CD4-positive, alpha-beta T cell treated with Interleukin-6 at 100 ng/mL for 8 hours (primary cell): ENCODE measurements at regions not wholly inside any gene's neighbourhood (a gene's known extent, or its start where the extent isn't known, plus 50 kb on each side); places are given as distances from the start of the nearest gene placed in this dataset.

ENCODE experiments used
- DNase-seq: peaks from one replicate; pipeline ENCODE4 v3.0.0-alpha.2; 2020; ENCODE audit warnings: mixed read lengths, low spot score

DNA sequence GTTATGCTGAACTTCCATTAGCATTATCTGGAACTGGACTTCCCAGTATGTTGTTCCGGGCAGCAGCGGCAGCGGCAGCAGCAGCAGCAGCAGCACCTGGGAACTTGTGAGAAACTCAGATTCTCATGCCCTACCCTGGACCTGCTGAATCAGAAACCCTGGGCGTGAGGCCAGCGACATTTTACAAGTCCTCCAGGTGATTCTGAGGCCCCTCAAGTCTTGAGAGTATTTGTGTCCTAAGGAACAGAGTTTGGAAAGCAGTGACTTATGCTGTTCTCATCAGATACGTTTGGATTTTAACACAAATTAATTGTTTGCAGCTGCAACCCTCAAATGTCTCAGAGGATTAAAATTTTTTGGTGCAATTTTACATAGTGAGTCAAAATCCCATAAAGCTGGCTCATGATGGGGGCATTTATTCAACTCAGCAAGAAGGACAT, 157.2 kb upstream of the KAZN start:
- DNase-seq: no peak

DNA sequence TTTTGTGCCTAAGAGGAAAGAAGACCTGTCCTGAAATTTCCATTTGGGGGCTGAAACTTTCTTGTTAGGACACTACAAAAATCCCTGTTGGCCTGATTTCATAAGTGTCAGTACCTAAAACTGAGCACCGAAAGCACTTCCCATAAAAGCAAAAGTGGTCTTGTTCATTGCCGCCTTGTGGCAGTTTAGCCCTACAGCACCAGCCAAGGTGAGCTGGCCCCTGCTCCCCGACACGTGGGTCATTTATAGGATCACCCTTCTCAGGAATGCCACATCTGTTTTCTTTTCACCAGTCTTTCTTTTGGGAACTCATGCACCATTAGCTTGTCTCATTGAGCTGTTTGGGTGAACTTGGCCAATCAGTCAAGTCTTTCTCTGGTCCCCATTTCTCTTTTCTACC, 155.8 kb upstream of the KAZN start:
- no peak for DNase-seq

DNA sequence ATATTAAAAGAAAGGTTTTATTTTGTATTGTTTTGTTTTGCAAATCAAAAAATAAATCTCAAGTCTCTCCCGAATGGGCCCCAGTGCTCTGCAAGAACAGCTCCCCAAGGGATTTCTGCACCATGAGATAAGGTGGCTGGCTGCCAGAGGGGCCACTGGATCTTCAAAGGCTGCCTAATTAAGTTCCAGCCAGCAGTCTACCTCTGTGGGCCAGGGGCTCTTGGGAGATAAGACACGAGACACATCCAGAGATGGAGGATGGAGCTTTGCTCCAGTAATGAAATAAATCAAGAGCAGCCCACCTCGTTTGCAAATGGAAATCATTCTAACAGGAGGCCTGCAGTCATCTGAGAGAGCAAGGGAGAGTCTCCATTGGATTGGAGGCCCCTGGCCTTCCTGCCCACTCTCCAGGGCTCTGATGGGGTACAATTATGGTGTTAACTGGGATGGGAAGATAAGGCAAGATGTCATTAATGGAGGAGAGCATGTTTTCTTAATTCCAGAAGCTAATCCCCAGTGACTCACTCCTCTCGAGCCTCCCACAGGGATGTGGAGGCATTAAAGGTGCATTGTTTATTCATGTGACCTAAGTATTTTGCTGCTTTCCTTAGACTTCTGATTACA, 155.2 kb upstream of the KAZN start:
- no peak for DNase-seq

DNA sequence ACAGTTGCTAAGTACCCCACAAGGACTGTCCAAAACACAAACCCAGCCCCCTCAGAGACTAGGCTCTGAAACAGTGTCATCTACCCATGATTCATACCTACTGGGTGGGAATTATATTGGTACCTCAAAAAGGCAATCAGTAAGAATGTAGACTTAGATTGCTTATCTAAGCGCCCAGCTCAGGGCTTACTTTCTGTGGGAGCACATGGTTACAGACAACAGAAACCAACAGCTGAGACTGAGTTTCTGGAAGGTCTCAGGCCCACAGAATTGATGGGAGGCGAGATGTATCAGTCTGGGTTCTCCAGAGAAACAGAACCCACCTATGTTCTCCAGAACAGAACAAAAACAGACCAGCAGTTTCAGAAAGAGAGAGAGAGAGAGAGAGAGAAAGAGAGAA, 147.3 kb upstream of the KAZN start:
- DNase-seq: no peak

DNA sequence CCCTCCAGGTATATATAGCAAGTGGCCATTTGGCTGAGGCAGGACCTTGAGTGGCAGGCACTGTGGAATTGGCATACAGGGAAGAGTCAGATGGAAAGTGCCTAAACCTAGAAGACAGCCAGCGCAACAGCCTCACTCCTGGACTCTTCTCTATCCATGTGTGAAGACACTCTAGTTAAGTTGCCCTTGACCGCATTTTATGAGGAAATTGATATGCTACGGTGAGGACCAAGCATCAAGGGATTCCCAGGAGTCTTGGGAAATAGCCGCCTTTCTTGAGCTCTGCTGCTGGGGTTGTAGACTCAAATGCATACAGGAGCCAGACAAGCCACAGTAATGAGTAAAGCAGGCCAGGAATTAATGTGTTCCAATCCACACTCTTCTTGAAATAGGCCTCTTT, 145.9 kb upstream of the KAZN start:
- no peak for DNase-seq

DNA sequence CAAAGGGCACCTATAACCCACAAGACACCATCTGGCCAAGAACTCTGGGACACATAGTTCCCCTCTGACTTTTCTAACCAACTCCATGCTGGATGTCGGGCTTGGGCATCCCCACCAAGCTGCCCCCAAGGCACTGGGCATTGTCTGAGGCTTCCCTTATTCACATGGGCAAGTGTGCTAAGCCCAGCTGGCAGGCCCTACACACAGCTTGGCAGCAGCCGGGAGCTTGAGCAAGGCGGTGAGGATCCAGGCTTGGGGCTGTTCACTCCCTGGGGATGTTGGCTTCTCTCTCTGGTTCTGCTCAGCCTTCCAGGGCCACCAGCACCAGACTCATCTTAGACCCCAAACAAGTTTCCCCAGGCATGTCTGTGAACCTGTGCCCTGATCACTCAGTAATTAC, 138.3 kb upstream of the KAZN start:
- no peak for DNase-seq

DNA sequence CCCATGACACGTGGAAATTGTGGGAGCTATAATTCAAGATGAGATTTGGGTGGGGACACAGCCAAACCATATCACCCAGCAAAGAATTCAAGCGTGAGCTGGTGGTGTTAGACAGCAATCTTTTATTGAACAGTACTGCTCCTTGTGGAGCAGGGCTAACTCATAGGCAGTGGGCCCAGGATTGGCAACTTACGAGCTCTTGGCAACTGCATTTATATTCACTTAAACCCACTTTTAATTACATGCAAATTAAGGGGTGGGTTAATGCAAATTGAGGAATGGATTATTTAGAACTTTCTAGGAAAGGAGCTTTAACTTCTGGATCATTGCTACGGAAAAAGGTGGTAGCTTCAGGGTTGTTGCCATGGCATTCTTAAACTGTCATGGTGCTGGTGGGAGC, 135.6 kb upstream of the KAZN start:
- no peak for DNase-seq

DNA sequence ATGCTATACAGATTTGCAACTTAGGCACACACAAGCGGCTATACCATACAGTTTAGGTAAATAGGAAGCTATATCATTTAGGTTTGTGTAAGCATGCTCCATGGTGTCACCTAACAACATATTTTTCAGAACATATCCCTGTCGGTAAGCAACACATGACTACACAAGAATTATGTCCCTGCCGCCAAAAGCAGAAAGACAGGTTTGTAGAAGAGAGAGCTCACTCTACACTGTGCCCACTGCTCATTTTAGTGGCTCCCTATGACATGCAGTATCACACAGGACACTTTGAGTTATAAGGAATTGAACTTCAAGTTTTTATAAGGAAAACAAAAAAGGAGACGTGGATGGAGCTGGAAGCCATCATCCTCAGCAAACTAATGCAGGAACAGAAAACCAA, 132.5 kb upstream of the KAZN start:
- DNase-seq: no peak

DNA sequence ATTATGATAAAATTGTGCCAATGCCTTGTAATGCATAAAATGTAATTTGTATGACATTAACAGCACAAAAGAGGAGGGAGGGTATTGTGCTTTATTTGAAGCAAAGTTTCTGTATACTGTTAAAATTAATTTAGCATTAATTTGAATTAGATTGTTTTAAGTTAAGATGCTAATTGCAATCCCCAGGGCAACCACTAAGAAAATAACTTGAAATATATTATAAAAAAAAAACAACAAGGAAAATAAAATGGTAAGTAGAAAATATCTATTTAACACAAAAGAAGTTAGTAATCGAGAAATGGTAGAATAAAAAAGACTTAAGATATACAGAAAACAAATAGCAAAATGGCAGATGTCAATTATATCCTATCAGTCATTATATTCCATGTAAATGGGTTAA, 131.4 kb upstream of the KAZN start:
- DNase-seq: no peak

DNA sequence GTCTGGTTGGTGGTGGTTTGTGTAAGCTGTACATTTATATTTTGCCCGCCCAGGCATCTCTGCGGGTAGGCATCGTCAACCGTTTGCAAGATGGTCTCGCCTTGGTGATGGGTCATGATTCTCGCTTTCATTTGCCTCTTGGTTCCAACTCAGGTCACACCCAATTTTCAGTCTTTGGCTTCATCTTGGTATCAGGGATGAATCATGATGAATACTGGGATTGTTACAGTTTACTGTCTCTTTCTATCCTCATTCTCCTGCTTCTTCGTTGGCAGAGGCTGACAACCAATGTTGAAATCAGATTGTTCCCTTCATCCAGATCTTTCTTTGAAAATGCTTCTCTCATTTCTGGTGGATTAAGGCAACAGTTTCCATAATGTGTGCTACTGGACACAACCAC, 129.7 kb upstream of the KAZN start:
- DNase-seq: no peak

DNA sequence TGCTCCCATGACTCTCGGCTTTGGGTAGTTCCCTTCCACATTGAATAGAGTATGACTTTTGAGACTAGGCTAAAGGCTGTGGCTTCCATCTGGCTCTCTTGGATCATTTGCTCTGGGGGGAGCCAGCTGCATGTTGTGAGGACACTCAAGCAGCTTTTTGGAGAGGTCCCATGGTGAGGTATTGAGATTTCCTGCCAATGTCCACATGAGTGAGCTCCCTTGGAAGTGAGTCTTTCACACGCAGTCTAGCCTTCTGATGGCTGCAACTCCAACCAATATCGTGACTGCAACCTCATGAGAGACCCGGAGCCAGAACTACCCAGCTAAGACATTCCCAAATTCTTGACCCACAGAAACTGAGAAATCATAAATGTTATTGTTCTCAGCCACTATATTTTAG, 127.7 kb upstream of the KAZN start:
- no peak for DNase-seq

DNA sequence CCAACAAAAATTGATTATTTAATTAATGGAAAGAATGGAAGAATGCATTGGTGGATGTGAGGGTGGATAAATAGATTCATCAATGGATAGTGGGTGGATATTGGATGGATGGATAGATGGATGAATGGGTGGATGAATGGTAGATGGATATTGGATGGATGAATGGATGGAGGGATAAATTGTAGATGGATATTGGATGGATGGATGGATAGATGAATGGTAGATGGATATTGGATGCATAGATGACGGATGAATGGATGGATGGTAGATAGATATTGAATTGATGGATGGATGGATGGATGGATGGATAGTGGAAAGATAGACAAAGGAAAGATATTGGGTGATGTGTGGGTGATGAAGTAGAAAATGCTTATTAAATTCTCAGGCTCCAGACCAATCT, 123.6 kb upstream of the KAZN start:
- no peak for DNase-seq

DNA sequence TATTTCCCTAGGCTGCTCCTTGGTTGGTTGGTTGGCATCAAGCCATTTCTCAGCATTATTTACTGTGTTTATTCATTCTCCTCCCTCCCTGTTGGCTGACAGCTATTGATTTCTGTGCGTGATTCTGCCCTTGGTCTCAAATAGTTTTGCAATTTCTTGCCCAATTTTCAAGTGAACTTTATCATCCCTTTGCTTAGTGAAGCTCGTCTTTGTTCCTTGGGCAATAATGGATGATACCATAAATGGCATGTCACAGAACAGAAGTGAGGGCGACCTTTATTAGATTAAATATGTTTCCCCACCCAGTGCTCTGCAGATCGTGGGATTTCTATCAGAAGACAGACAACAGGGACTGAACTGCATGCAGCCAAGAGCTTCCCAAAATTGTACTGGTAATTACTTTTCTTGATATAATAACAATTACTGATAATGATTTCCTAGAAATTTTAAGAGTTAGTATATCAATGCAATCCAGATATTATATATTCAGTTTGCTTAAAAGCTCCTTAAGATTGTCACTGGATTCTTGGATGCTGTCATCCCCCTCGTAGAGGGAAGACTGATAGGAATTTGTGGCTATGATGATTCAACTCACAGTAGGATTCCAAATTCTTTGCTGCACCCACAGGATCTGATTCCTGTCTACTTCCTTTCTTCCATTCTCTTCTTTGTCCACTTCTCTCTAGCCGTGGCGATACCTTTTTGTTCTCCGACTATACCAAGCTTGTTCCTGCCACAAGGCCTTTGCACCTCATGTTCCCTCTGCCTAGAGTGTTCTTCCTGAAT, 122.1 kb upstream of the KAZN start:
- DNase-seq: no peak

DNA sequence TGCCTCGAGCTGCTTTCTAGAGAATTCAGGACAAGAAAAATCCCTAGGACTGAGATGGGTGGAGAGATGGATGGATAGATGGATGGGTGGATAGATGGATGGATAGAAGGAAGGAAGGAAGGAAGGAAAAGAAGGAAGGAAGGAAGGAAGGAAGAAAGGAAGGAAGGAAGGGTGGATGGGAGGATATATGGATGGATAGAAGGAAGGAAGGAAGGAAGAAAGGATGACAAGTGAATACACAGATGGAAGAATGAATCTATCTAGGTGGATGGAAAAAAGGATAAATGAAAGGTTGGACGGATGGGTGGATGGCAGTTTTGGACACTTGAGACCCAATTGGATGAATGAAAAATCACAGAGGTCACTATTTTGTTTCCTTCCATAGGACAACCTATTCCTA, 120.4 kb upstream of the KAZN start:
- no peak for DNase-seq

DNA sequence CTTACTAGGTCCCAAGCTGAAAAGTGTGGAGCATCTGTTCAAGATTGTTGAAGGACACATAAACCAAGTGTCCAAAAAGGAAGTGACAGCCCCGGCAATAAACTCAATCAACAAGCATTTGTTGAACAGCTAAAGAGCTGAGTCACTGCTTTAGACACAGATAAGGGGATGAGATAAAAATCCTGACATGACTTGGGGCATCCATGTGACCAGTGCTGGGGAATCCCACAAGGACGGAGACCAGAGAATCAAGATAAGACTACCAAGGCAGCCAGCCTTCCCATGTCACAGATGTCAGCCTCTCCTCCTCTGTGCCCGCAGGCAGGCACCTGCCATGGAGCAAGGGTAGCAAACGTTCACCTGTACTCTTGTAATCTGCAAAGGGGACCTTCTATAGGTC, 118.6 kb upstream of the KAZN start:
- DNase-seq: no peak

DNA sequence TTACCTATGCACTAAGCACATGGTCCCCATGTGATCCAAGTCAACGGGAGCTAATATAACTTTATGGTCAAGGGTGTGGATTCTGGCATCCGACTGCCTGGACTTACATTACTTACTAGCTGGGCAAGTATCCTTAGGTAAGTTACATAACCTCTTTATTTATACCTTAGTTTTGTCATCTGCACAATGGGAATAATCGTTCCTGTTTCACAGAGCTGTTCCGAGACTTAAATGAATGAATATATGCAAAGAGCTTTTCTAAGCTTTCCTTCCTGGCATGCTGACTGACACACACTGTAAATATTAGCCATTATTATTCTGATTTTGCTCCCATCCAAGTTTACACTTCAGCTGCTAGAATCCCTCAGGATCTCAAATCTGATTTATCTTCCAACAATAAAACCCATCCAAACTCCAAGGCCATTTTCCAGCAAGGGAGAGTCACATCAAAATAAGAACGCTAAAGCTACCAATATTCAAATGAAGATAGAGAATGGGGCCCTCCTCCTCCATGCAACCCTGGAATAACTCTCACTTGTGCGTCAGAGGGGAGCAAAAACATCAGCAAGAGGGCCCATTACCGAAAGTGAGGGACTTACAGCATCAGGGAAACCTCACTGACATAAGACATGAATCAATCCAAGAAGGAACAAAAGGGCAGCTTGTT, 115.6 kb upstream of the KAZN start:
- no peak for DNase-seq

DNA sequence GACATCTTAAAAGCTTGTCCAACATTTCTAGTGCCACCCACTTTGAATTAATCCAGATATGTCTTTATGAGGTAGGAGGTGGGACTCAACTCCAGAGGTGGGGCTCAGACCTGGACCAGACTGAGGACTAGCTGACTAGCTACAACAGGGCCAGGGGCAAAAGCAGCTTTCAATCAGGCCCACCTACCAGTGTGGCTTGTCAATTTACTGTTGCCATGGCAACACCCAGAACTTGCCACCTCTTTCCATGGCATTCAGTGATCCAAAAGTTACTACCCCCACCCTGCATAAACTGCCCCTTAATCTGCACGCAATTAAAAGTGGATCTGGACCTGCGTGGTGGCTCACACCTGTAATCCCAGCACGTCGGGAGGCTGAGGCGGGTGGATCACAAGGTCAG, 113.2 kb upstream of the KAZN start:
- no peak for DNase-seq

DNA sequence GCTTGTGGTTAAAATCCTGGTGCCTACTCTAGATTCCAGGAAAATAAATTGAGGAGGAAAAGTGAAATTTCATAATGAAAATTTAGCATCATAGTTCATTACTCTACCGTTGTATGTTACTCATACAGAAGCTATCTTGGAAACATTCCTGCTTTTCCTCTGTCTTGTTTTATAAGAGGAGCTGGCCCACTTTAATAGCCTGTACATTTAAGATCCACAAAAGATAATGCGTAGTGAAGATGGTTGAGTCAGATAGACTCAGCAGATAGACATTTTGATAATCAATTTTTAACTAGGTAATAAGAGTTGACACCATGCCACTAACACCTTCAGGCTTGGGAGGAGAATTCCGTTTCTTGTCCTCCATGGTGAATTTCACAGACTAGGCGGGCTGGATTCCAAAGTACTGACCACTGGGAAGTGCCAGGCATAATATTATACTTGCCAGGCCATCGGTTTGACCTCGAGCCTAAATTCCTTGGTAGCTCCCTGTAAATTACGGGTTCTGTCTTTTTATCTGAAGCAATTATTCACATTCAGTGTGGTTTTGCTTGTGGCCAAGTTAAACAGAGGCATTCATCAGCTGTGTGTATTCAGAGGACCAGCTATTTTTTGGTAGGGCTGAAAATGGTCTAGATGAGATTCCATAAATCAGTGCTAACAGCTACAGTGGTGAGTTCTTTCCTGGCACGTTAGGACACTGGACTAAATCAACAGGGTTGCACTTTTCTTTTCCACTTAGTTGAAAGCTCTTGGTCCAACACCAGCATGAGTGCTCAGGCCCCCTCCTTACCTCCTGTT, 111.9 kb upstream of the KAZN start:
- DNase-seq: no peak

DNA sequence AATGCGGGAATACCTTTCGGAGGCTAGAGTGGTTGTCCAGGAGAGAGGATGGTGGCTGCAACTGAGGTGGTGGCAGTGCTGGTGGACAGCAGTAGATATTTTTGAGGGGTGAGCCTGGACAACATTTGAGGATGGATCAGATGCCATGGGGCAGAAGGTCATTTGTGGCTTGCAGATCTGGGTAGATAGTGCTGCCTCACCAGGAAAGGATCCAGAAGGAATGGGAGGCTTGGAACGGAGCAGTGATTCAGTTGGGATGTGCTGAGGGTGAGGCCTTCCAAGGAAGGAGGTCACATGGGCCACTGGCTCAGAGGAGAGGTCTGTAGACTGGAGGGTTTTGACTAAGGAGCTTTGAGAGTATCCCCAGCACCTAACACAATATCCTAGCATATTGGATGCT, 110.8 kb upstream of the KAZN start:
- DNase-seq: no peak

DNA sequence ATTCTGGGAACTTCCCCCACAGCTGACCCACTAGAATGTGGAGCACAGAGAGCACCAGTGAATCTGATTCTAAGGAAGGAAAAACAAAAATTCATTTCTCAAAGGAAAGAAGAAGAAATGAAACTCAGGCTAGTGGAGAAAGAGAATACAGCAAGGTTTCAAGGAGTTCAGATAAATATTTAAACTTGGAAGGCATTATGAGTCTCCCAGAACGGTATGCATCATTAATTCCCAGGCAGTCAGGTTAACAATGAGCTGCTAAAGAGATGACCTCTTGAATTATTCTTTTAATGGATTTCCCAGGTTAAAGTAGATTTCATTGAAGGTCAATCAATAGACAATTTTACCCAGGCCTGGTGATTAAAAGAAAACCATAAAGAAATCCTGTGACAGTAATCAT, 103.6 kb upstream of the KAZN start:
- DNase-seq: no peak

DNA sequence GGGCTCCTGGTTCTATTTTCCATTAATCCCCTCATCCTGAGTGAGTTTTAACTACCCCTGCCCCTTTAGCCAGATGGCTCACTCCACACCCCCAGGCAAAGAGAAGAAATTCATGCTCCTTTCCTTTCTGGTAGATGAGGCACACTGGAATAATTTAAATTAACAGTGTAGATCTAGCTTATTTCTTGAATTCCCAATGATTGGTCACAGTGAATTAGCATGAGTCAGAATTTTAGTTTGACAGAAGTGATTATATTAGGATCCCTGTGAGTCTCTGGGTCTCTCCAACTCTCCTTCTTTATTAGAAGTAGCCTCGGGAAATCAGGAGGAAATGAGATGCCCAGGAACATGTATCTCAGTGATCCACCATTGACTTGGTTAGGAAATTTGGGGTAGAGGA, 103.1 kb upstream of the KAZN start:
- no peak for DNase-seq

DNA sequence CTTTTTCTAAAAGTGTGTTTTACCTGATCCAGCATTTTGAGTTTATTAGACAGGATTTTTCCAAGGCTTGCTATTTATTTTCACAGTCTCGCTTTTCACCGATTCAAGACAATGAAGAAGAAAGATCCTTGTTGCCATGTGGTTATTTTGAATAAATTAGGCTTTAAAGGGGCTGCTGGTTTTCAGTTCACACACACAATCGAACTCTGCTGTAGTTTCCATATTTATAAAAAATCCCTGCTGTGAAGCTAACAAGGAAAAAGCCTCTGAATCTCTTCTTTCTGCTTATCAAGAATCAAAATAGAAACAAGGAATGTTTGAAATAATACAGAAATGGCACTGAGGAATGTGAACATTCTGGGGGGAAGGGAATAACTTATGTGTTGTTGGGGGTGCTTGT, 102.5 kb upstream of the KAZN start:
- DNase-seq: no peak

DNA sequence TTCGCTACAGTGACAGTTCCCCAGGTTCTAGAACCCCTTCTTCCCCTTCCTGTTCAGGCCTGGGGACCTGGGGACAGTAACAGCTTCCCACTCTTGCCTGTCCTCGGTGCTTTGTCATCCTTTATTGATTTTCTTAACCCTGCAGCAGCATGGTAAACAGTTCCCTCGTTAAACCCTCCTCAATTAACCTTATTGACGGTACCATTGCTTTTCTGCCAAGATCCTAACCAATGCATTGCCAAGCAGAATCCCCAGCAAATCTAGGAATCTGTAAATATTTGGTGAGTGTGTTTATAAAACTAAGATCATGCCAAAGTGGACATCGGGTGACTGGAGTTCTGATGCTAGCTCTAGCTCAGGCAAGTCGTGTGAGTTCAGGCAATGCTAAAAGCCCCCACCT, 99.6 kb upstream of the KAZN start:
- DNase-seq: no peak
